GM18502 (cell line): ENCODE measurements at regions not wholly inside any gene's neighbourhood (a gene's known extent, or its start where the extent isn't known, plus 50 kb on each side); places are given as distances from the start of the nearest gene placed in this dataset.
"Not testable (repeated sequence)": the region's sequence is repeated elsewhere in the genome, so short reads cannot be mapped to it uniquely, and the experiment has no call there.

Experiments used
- ATAC-seq: cut with Tn5 transposase; IDR thresholded peaks from one replicate; pipeline ENCODE4 v1.9.1; 2021; ENCODE audit warnings: mild to moderate bottlenecking; ENCODE audit not compliant: unreplicated experiment, poor library complexity

DNA sequence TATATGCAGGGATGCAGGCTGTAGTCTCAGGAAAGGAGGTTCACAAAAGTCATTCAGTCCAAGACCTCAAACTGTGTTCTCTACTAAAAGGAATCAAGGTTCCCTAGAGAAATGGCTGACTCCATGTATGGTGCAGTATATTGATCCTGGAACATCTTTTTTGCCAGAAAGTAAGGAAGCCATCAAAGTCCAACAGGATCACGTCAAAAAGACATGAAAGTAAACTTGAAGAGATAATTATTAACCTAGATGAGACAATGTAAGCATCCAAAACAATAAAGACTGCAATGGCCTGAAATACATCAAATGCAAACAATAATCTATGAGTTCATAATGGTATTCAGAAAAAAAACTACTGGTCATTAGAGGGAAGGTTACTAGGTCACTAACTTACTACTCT is 115.6 kb upstream of the FABP2 start:
- ATAC-seq: not testable (repeated sequence)

DNA sequence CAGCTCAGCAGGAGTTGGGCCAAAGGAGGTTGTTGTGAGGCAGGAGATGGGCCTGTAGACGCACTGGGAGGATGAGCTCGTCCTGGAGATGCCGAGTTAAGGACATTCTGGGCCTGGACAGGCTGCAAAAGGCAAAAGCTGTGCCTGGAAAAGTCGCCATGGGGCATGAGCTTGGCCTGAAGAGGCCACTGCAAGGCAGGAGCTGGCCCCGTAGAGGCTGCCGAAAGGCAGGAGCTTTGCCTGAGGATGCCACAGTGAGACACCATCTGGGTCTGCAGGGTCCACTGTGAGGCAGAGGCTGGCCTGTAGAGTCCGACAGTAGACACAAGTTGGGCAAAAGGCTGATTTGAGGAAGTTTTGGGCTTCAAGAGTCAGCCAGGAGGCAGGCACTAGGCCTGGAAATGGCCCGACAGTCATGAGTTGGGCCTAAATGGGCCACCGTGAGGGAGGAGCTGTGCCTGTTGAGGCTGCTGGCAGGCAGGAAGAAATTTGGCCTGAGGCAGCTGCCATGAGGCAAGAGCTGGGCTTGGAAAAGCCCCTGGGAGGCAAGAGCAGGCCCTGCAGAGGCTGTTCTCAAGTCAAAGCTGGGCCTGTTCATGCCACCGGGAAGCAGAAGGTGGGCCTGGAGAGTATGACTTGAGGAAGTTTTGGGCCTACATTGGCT is 86.8 kb upstream of the FABP2 start:
- ATAC-seq: not testable (repeated sequence)

DNA sequence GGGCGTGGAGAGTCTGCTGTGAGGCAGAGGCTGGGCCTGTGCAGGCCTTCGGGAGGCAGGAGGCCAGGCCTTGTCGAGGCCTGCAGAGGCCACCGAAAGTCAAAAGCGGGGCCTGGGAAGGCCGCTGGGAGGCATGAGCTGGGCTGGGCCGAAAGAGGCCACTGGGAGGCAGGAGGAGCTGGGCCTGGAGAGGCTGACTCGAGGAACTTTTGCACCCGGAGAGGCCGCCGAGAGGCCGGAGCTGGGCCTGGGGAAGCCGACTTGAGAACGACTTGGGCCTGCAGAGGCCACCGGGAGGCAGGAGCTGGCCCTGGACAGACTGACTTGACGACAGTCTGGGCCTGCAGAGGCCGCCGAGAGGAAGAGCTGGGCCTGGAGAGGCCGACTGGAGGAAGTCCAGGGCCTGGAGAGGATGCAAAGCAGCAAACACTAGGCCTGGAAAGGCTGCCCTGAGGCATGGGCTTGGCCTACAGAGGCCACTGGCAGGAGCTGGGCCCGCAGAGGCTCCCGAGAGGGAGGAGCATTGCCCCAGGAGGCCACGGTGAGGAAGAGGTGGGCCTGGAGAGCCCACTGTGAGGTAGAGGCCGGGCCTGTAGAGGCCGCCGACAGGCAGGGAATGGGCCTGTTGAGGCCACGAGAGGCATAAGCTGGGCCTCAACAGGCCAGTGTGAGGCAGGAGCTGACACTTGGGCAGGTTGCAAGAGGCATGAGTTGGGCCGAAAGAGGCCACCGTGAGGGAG is 85.0 kb upstream of the FABP2 start:
- not testable (repeated sequence) for ATAC-seq

DNA sequence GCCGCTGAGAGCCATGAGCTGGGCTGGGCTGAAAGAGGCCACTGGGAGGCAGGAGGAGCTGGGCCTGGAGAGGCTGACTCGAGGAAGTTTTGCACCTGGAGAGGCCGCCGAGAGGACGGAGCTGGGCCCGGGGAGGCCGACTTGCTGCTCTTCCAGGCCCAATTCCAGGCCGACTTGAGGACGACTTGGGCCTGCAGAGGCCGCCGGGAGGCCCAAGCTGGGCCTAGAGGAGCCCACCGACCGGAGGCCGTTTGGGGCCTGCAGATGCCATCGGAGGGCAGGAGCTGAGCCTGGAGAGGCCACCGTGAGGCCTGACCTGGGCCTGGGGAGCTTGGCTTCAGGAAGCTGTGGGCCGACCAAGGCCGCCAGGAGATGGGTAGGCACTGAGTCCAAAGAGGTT is 84.1 kb upstream of the FABP2 start:
- not testable (repeated sequence) for ATAC-seq

DNA sequence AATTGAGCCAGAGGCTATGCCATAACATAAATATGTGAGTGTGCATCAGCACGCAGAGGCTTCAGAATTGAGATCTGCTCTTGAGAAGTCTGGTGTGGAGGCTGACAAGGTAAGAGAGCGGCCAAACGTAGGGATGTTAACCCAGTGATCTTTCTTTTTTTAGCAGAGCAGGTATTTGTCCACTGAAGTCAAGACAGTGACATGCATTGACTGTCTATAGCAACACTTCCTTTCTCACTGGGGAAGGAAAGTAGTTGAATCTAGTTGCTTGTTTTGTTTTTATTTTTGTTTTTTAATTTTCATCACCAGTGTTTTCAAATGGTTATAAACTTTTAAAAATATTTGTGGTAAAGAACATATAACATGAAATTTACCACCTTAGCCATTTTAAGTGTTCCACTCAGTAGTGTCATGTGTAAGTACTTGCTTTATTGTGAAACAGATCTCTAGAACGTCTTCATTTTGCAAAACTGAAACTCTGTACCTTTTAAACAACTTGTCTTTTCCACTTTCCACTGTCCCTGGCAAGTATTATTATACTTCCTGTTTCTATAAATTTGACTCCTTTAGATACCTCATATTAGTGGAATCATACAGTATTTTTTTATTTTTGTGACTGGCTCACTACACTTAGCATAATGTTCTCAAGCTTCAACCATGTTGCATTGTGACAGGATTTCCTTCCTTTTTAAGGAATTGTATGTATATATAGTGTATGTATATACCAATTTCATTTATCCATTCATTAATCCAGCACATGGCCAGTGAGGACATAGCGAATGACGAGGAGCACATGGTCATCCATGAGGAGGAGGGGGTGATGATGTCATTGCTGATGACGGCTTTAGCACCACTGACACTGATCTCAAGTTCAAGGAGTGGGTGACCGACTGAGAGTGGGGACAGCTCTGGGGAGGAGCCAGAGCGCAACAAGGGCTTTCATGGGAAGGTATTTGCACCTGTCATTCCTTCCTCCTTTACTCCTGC is 80.7 kb upstream of the FABP2 start:
- peak; percentile 88 for ATAC-seq

DNA sequence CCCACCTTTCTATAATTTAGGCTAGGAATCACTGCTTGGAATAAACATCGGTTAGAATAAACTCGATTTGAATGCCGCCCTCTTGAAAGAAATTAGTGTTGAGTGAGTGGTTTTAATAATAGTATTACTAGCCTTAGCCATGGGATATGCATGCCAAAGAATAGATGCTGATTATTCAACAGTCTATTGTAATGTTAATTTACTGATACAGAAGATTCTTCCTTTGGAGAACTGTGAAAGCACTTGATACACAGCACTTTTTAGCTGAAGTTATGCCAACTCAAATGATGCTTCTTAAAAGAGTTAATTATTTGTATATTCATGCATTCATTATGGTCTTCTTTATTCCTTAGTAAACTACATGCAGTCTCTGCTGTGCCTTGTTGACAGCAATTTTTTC is 73.8 kb upstream of the FABP2 start:
- ATAC-seq: not testable (repeated sequence)

DNA sequence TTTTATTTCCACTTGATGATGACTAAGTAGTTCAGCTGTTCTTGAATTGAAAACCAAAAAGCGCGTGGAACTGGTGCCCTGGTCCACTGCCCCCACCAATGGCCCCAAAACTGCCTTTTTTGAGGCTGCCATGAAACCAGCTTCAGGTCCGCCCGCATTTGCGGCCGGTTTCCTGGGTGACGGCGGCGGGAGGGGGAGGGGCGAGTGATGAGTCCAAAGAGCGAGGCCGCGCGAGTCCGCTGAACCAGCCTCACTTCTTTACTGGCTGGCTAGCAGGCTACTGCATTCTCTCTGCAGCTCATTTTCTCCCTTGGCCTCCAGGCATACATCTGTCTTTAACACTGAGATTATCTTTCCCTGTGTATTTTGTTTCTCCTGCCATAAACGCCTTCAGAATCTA is 72.9 kb upstream of the FABP2 start:
- ATAC-seq: no peak

DNA sequence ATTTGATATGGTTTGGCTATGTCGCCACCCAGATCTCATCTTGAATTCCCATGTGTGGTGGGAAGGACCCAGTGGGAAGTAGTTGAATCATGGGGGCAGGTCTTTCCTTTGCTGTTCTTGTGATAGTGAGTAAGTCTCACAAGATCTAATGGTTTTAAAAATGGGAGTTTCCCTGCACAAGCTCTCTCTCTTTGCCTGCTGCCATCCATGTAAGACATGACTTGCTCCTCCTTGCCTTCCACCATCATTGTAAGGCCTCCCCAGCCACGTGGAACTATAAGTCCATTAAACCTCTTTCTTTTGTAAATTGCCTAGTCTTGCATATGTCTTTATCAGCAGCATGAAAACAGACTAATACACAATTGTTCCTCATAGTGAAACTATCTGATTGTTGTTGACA is 66.9 kb upstream of the FABP2 start:
- ATAC-seq: not testable (repeated sequence)

DNA sequence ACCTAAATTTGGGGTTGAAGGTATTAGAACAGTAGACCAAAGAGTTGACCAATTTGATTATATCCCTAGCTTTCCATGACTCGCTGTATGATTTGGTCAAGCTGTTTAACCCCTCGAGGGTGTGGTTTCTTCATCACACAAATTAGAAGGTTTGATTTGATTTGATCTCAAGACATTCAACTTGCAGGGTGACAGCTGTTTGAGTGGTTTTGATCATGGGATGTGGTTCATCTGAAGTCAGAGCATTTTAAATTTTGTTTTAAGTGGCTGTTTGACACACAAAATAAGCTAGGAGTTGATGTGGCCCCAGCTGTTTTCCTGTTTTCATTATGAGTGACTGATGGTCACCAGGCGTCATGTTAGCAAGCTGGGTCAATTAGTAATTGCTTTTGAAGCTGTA is 52.7 kb upstream of the FABP2 start:
- not testable (repeated sequence) for ATAC-seq

DNA sequence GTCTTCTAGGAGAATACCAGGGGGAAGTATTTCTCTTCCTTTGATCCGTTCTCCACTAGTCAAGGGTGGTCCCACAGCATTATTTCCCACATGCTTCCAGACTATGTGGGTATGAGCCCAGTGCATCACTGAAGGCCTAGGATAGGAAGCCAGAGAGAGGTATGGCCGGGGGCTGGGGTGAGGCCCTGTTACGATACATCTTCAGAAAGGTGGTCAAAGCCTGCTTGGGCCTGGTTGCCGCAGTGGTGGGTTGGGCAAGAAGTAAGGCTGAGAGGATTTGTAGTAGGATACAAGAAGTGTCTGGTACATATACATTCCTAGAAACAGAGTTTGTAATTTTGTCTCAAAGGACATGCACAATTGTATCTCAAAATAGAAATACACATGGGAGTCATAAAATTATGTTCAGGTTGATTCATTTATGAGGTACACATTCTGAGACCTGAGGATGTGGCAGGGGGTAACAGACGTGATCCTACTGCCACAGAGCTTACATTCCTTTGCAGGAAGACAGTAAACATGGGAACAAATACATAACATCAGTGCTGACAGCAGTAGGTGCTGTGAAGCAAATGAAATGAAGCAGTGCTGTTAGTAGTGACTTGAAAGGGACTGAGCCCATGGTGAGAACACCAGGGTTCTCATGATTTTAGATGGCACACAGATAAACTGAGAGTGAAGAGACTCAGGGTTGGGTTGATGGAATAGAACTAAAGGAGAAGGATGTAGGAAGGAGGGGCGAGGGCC is 50.6 kb upstream of the FABP2 start:
- not testable (repeated sequence) for ATAC-seq
